ENCODE measurements at regions not wholly inside any gene's neighbourhood (a gene's known extent, or its start where the extent isn't known, plus 50 kb on each side); places are given as distances from the start of the nearest gene placed in this dataset.
A peak's percentile ranks its signal among the peaks of the same experiment; 100 is the strongest.

GRCh38 chr1:104699433-104699832 lies 949.7 kb downstream of the AMY1C start:
- no peak overlapping the region for H3K4me3 ChIP-seq (ENCODE audit: low read depth, low read length)
- 85% methylated on average over 1 of the region's 1 CpG for WGBS
- DNase-seq (ENCODE audit: extremely low spot score): no peak
- no peak overlapping the region for H3K27ac ChIP-seq (ENCODE audit: low read depth)
- H3K36me3 ChIP-seq (ENCODE audit: insufficient read depth): no peaks in the 10 kb centered on the region
- no peaks in the 10 kb centered on the region for H3K4me1 ChIP-seq (ENCODE audit: insufficient read depth)

GRCh38 chr1:104702731-104703130 lies 953.0 kb downstream of the AMY1C start:
- no peaks in the 10 kb centered on the region for H3K4me1 ChIP-seq (ENCODE audit: insufficient read depth)
- H3K36me3 ChIP-seq (ENCODE audit: insufficient read depth): no peaks in the 10 kb centered on the region
- no peak overlapping the region for H3K27ac ChIP-seq (ENCODE audit: low read depth)
- 87% methylated on average over 2 of the region's 2 CpGs for WGBS
- H3K4me3 ChIP-seq (ENCODE audit: low read depth, low read length): no peak overlapping the region
- DNase-seq (ENCODE audit: extremely low spot score): no peak

- DNase-seq (ENCODE audit: extremely low spot score): no peak
- 92% methylated on average over 9 of the region's 9 CpGs for WGBS
- no peaks in the 10 kb centered on the region for H3K36me3 ChIP-seq (ENCODE audit: insufficient read depth)
These were observed 957.0 kb downstream of the AMY1C start for GRCh38 chr1:104706631-104707147.

GRCh38 chr1:104718752-104719151 lies 969.1 kb downstream of the AMY1C start:
- DNase-seq (ENCODE audit: extremely low spot score): no peak

More at GRCh38 chr1:104706631-104707147, 957.0 kb downstream of the AMY1C start:
- H3K4me1 ChIP-seq (ENCODE audit: insufficient read depth): no peaks in the 10 kb centered on the region
- H3K4me3 ChIP-seq (ENCODE audit: low read depth, low read length): no peak overlapping the region
- no peak overlapping the region for H3K27ac ChIP-seq (ENCODE audit: low read depth)

GRCh38 chr1:104720741-104721140 lies 971.0 kb downstream of the AMY1C start:
- DNase-seq (ENCODE audit: extremely low spot score): no peak
- Histone ChIP-seq H3K4me3 (ENCODE audit: low read depth, low read length) (no peak overlapping the region), H3K27ac (ENCODE audit: low read depth) (no peak overlapping the region), H3K36me3 (ENCODE audit: insufficient read depth) (no peaks in the 10 kb centered on the region), H3K4me1 (ENCODE audit: insufficient read depth) (no peaks in the 10 kb centered on the region)
- WGBS: 92% methylated on average over 5 of the region's 5 CpGs

More at GRCh38 chr1:104718752-104719151, 969.1 kb downstream of the AMY1C start:
- Histone ChIP-seq H3K4me1 (ENCODE audit: insufficient read depth) (no peaks in the 10 kb centered on the region), H3K4me3 (ENCODE audit: low read depth, low read length) (no peak overlapping the region), H3K27ac (ENCODE audit: low read depth) (no peak overlapping the region), H3K36me3 (ENCODE audit: insufficient read depth) (no peaks in the 10 kb centered on the region)
- 90% methylated on average over 1 of the region's 1 CpG for WGBS

GRCh38 chr1:104726917-104727316 lies 977.2 kb downstream of the AMY1C start:
- no peak overlapping the region for H3K27ac ChIP-seq (ENCODE audit: low read depth)
- H3K4me1 ChIP-seq (ENCODE audit: insufficient read depth): no peaks in the 10 kb centered on the region
- H3K36me3 ChIP-seq (ENCODE audit: insufficient read depth): no peaks in the 10 kb centered on the region
- DNase-seq (ENCODE audit: extremely low spot score): no peak
- no peak overlapping the region for H3K4me3 ChIP-seq (ENCODE audit: low read depth, low read length)
- WGBS: 51% methylated on average over 1 of the region's 1 CpG

- no peaks in the 10 kb centered on the region for H3K36me3 ChIP-seq (ENCODE audit: insufficient read depth)
- WGBS: 96% methylated on average over 1 of the region's 1 CpG
- H3K4me3 ChIP-seq (ENCODE audit: low read depth, low read length): no peak overlapping the region
- H3K27ac ChIP-seq (ENCODE audit: low read depth): no peak overlapping the region
- no peaks in the 10 kb centered on the region for H3K4me1 ChIP-seq (ENCODE audit: insufficient read depth)
- no peak for DNase-seq (ENCODE audit: extremely low spot score)
These were observed 984.2 kb downstream of the AMY1C start for GRCh38 chr1:104733866-104734265.

GRCh38 chr1:104745875-104746274 lies 996.2 kb downstream of the AMY1C start:
- DNase-seq (ENCODE audit: extremely low spot score): no peak
- Histone ChIP-seq H3K4me3 (ENCODE audit: low read depth, low read length) (no peak overlapping the region), H3K36me3 (ENCODE audit: insufficient read depth) (no peaks in the 10 kb centered on the region), H3K4me1 (ENCODE audit: insufficient read depth) (no peaks in the 10 kb centered on the region), H3K27ac (ENCODE audit: low read depth) (no peak overlapping the region)
- 67% methylated on average over 2 of the region's 2 CpGs for WGBS

- H3K4me1 ChIP-seq (ENCODE audit: insufficient read depth): no peaks in the 10 kb centered on the region
- H3K4me3 ChIP-seq (ENCODE audit: low read depth, low read length): no peak overlapping the region
- no peaks in the 10 kb centered on the region for H3K36me3 ChIP-seq (ENCODE audit: insufficient read depth)
- H3K27ac ChIP-seq (ENCODE audit: low read depth): no peak overlapping the region
- DNase-seq (ENCODE audit: extremely low spot score): no peak
- WGBS: 43% methylated on average over 2 of the region's 2 CpGs
These were observed 997.3 kb downstream of the AMY1C start for GRCh38 chr1:104746994-104747393.

GRCh38 chr1:104760017-104760416 lies 1010.3 kb downstream of the AMY1C start:
- no peak overlapping the region for H3K4me3 ChIP-seq (ENCODE audit: low read depth, low read length)
- H3K27ac ChIP-seq (ENCODE audit: low read depth): no peak overlapping the region
- DNase-seq (ENCODE audit: extremely low spot score): no peak
- H3K4me1 ChIP-seq (ENCODE audit: insufficient read depth): no peaks in the 10 kb centered on the region
- no peaks in the 10 kb centered on the region for H3K36me3 ChIP-seq (ENCODE audit: insufficient read depth)

- 60% methylated on average over 7 of the region's 7 CpGs for WGBS
- DNase-seq (ENCODE audit: extremely low spot score): no peak
- Histone ChIP-seq H3K36me3 (ENCODE audit: insufficient read depth) (no peaks in the 10 kb centered on the region), H3K27ac (ENCODE audit: low read depth) (no peak overlapping the region), H3K4me3 (ENCODE audit: low read depth, low read length) (no peak overlapping the region), H3K4me1 (ENCODE audit: insufficient read depth) (no peaks in the 10 kb centered on the region)
These were observed 1012.4 kb downstream of the AMY1C start for GRCh38 chr1:104761961-104762570.

- no peak overlapping the region for H3K4me3 ChIP-seq (ENCODE audit: low read depth, low read length)
- DNase-seq (ENCODE audit: extremely low spot score): peak; percentile 11
- H3K4me1 ChIP-seq (ENCODE audit: insufficient read depth): no peaks in the 10 kb centered on the region
- H3K36me3 ChIP-seq (ENCODE audit: insufficient read depth): no peaks in the 10 kb centered on the region
- no peak overlapping the region for H3K27ac ChIP-seq (ENCODE audit: low read depth)
- 17% methylated on average over 1 of the region's 1 CpG for WGBS
These were observed 1015.4 kb downstream of the AMY1C start for GRCh38 chr1:104765085-104765484.

- H3K4me3 ChIP-seq (ENCODE audit: low read depth, low read length): no peak overlapping the region
- H3K4me1 ChIP-seq (ENCODE audit: insufficient read depth): no peaks in the 10 kb centered on the region
- no peak overlapping the region for H3K27ac ChIP-seq (ENCODE audit: low read depth)
- WGBS: 71% methylated on average over 3 of the region's 3 CpGs
- H3K36me3 ChIP-seq (ENCODE audit: insufficient read depth): no peaks in the 10 kb centered on the region
- no peak for DNase-seq (ENCODE audit: extremely low spot score)
These were observed 1018.8 kb downstream of the AMY1C start for GRCh38 chr1:104768466-104768865.

GRCh38 chr1:104780470-104781078 lies 1030.9 kb downstream of the AMY1C start:
- WGBS: 9% methylated on average over 6 of the region's 6 CpGs
- H3K27ac ChIP-seq (ENCODE audit: low read depth): no peak overlapping the region
- no peaks in the 10 kb centered on the region for H3K36me3 ChIP-seq (ENCODE audit: insufficient read depth)
- no peaks in the 10 kb centered on the region for H3K4me1 ChIP-seq (ENCODE audit: insufficient read depth)
- DNase-seq (ENCODE audit: extremely low spot score): peak; percentile 10
- H3K4me3 ChIP-seq (ENCODE audit: low read depth, low read length): no peak overlapping the region

Data from urinary bladder (tissue), 3 donors.